Islet of Langerhans (tissue), 1 donor: ENCODE measurements at regions not wholly inside any gene's neighbourhood (a gene's known extent, or its start where the extent isn't known, plus 50 kb on each side); places are given as distances from the start of the nearest gene placed in this dataset.

Experiments
- FAIRE-seq: peaks from one replicate; lab custom pipeline; 2011; peaks lifted over from hg19 to GRCh38; lab: Jason Lieb, UNC

- no peak for FAIRE-seq
These were observed 51.0 kb upstream of the SPINK5 start for GRCh38 chr5:148012801-148013200.

- no peak for FAIRE-seq
These were observed 52.2 kb upstream of the SPINK5 start for GRCh38 chr5:148011398-148012137.

GRCh38 chr5:148005788-148006520 is 57.8 kb upstream of the SPINK5 start:
- no peak for FAIRE-seq

- no peak for FAIRE-seq
These were observed 60.6 kb upstream of the SPINK5 start for GRCh38 chr5:148003226-148003625.

GRCh38 chr5:148002451-148002850 is 61.3 kb upstream of the SPINK5 start:
- no peak for FAIRE-seq

GRCh38 chr5:148000036-148000435 is 63.7 kb upstream of the SPINK5 start:
- FAIRE-seq = no peak

GRCh38 chr5:147998704-147999103 is 65.1 kb upstream of the SPINK5 start:
- FAIRE-seq = no peak

- FAIRE-seq = no peak
These were observed 66.3 kb upstream of the SPINK5 start for GRCh38 chr5:147997486-147997885.

- no peak for FAIRE-seq
These were observed 67.4 kb upstream of the SPINK5 start for GRCh38 chr5:147996379-147996778.

GRCh38 chr5:147995846-147996245 is 67.9 kb upstream of the SPINK5 start:
- FAIRE-seq = no peak

- FAIRE-seq = no peak
These were observed 73.8 kb upstream of the SPINK5 start for GRCh38 chr5:147989994-147990393.

GRCh38 chr5:147989239-147989638 is 74.5 kb upstream of the SPINK5 start:
- FAIRE-seq = peak; percentile 41

GRCh38 chr5:147986134-147986757 is 77.5 kb upstream of the SPINK5 start:
- FAIRE-seq = no peak

GRCh38 chr5:147985608-147986007 is 78.2 kb upstream of the SPINK5 start:
- FAIRE-seq = no peak

GRCh38 chr5:147983742-147984141 is 77.4 kb upstream of the C5orf46 start:
- no peak for FAIRE-seq

- FAIRE-seq = no peak
These were observed 74.7 kb upstream of the C5orf46 start for GRCh38 chr5:147981074-147981473.

- no peak for FAIRE-seq
These were observed 73.4 kb upstream of the C5orf46 start for GRCh38 chr5:147979761-147980160.

- no peak for FAIRE-seq
These were observed 65.9 kb upstream of the C5orf46 start for GRCh38 chr5:147972076-147972840.

GRCh38 chr5:147971472-147971871 is 65.1 kb upstream of the C5orf46 start:
- FAIRE-seq = no peak

- no peak for FAIRE-seq
These were observed 62.5 kb upstream of the C5orf46 start for GRCh38 chr5:147968855-147969254.

GRCh38 chr5:147966829-147967228 is 60.5 kb upstream of the C5orf46 start:
- FAIRE-seq = no peak

GRCh38 chr5:147966326-147966725 is 60.0 kb upstream of the C5orf46 start:
- no peak for FAIRE-seq

GRCh38 chr5:147965715-147966114 is 59.4 kb upstream of the C5orf46 start:
- no peak for FAIRE-seq
